Heart left ventricle (tissue), 16 donors: ENCODE measurements at regions not wholly inside any gene's neighbourhood (a gene's known extent, or its start where the extent isn't known, plus 50 kb on each side); places are given as distances from the start of the nearest gene placed in this dataset.

ENCODE experiments used
- ATAC-seq, 4 donors: fragments of 200-7000 bp; cut with Tn5 transposase; one replicate each; pipeline ENCODE4 v1.9.1; 2020 to 2022; ENCODE audit warnings: moderate library complexity in 4 of 4, mild to moderate bottlenecking in 3 of 4, moderate number of reproducible peaks in 1 of 4
- DNase-seq, 5 donors: peaks; one replicate each; pipeline ENCODE4 v3.0.0-alpha.2; 2020
- H3K27ac ChIP-seq, 12 donors: fragments of 200-600 bp; sonication (generic) in 4 of 12; one replicate each; pipeline versions ENCODE4 v1.5.0 to v1.8.0; 2016 to 2022; ENCODE audit warnings: mild to moderate bottlenecking in 2 of 12
- H3K27me3 ChIP-seq, 9 donors: fragments of 200-600 bp; sonication (generic) in 2 of 9; one replicate each; pipeline versions ENCODE4 v1.5.1 to v1.8.0; 2016 to 2022; ENCODE audit warnings: mild to moderate bottlenecking in 3 of 9
- H3K36me3 ChIP-seq, 9 donors: fragments of 200-600 bp; sonication (generic) in 2 of 9; one replicate each; pipeline versions ENCODE4 v1.5.0 to v1.8.0; 2018 to 2022; ENCODE audit warnings: mild to moderate bottlenecking in 2 of 9
- H3K4me1 ChIP-seq, 12 donors: fragments of 200-600 bp; sonication (generic) in 4 of 12; one replicate each; pipeline versions ENCODE4 v1.5.0 to v1.8.0; 2016 to 2022; ENCODE audit warnings: mild to moderate bottlenecking in 3 of 12
- H3K4me3 ChIP-seq, 12 donors: fragments of 200-600 bp; sonication (generic) in 4 of 12; one replicate each; pipeline versions ENCODE4 v1.5.0 to v1.8.0; 2017 to 2022; ENCODE audit warnings: mild to moderate bottlenecking in 9 of 12, moderate library complexity in 4 of 12
- H3K9me3 ChIP-seq, 12 donors: fragments of 200-600 bp; sonication (generic) in 4 of 12; one replicate each; pipeline versions ENCODE4 v1.5.0 to v1.8.0; 2016 to 2022; ENCODE audit warnings: mild to moderate bottlenecking in 1 of 12
- POLR2A ChIP-seq, 2 donors: fragments of 450-650 bp; IDR thresholded peaks; one replicate each; pipeline ENCODE4 v1.6.1; 2017; ENCODE audit warnings: antibody characterized with exemption in 2 of 2, mild to moderate bottlenecking in 2 of 2, moderate library complexity in 2 of 2
- WGBS, 4 donors: extraction: QIAGEN DNeasy Blood & Tissue Kit in 2 of 4; methylation state at CpG; one replicate each; pipeline versions ENCODE4 v1.1.5 to v1.1.7; 2013 to 2018; 5-methylcytosine and 5-hydroxymethylcytosine counted together
- intact Hi-C, 10 donors: fragments of 100-400 bp; cut with DNase I; formaldehyde crosslinking; loops; one replicate each; pipeline versions ENCODE4 v1.11.1 to v1.14.2; 2022
- TF ChIP-seq, protein P1 (sequence below), 12 donors: fragments of 200-600 bp; sonication (generic) in 4 of 12; IDR thresholded peaks; one replicate each; pipeline versions ENCODE4 v1.5.0 to v1.8.0; 2018 to 2022; ENCODE audit warnings: antibody characterized with exemption in 12 of 12, mild to moderate bottlenecking in 5 of 12
- donor health status: ischemic (EF 13 %, LVEDD 7.1; RV severe dilation, severe dysfunction).
- donor health status: healthy with polysubstance abuse.
- donor health status: DM: no; HTN: yes; CAD: no.
- donor health status: DM: no; HTN: no; CAD: no.
- donor health status: ischemic (EF 25% LVEDD 6.9; RV normal size, moderate dysfunction).
- donor health status: ischemic (EF 25% LVEDD 5.7; RV mildly dilated, moderate dysfunction).
- donor health status: healthy.
- donor health status: DM: yes; HTN: yes; CAD: no.
- donor health status: ischemic (EF 35%, LVEDD 5.7; RV mildly dilated, moderate dysfunction).
- donor health status: nonischemic (EF 11% LVEDD 7.7; RV severe dilation, severe dysfunction).
- donor health status: DM: yes; HTN: yes; CAD: no.
- donor health status: PGD.
- donor health status: ischemic (EF 29% LVEDD 5.4; RV normal size, mild dysfunction).
- donor health status: nonischemic (EF 23%, LVEDD 6.1; RV moderate dilation, normal function).

DNA sequence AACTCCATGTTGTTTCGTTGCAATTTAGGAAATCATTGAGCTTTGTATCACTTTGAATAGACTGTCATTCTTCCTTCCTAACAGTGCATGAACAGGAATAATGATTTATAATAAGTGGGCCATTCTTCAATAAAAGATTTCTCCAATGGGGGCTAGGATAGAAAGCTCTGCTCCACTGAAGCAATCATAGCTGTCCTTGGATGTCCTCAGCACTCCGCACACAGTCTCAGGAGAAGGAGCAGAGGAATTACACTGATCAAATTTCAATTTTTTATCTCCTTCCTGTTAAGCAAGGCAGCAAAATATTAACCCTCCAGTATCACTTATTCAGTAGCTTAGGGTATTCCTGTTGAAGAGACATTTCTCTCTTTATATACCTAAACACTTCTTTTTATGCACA is 532.7 kb upstream of the ST8SIA4 start:
- Histone ChIP-seq H3K4me3 (no peak overlapping the region), H3K4me1 (no peaks in the 10 kb centered on the region), H3K36me3 (no peaks in the 10 kb centered on the region), H3K9me3 (peaks cover 0 to under 1% (median 0%) of the 10 kb centered on the region in 12 donors), H3K27ac (no peak overlapping the region), H3K27me3 (no peaks in the 10 kb centered on the region)
- DNase-seq (no peak), ATAC-seq (no peak)
- intact Hi-C loops: no loop called here
- no peak for TF ChIP-seq POLR2A (IDR thresholded peaks at IDR 0.05)
- TF ChIP-seq, protein P1, sequence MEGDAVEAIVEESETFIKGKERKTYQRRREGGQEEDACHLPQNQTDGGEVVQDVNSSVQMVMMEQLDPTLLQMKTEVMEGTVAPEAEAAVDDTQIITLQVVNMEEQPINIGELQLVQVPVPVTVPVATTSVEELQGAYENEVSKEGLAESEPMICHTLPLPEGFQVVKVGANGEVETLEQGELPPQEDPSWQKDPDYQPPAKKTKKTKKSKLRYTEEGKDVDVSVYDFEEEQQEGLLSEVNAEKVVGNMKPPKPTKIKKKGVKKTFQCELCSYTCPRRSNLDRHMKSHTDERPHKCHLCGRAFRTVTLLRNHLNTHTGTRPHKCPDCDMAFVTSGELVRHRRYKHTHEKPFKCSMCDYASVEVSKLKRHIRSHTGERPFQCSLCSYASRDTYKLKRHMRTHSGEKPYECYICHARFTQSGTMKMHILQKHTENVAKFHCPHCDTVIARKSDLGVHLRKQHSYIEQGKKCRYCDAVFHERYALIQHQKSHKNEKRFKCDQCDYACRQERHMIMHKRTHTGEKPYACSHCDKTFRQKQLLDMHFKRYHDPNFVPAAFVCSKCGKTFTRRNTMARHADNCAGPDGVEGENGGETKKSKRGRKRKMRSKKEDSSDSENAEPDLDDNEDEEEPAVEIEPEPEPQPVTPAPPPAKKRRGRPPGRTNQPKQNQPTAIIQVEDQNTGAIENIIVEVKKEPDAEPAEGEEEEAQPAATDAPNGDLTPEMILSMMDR (IDR thresholded peaks at IDR 0.05): no peak
- 30 to 48% (median 43%) methylated on average over 2 of the region's 2 CpGs for WGBS, 4 donors

GRCh38 chr5:101431201-101431600 is 528.1 kb upstream of the ST8SIA4 start:
- DNase-seq (no peak), ATAC-seq (no peak)
- Histone ChIP-seq H3K9me3 (peaks cover 0 to 5% (median 0%) of the 10 kb centered on the region in 12 donors), H3K36me3 (no peaks in the 10 kb centered on the region), H3K27ac (no peak overlapping the region), H3K27me3 (no peaks in the 10 kb centered on the region), H3K4me3 (no peak overlapping the region), H3K4me1 (no peaks in the 10 kb centered on the region)
- 23 to 37% (median 33%) methylated on average over 1 of the region's 1 CpG for WGBS, 4 donors
- no peak for TF ChIP-seq POLR2A (IDR thresholded peaks at IDR 0.05)
- TF ChIP-seq, protein P1 (IDR thresholded peaks at IDR 0.05): no peak
- intact Hi-C loops: no loop called here

DNA sequence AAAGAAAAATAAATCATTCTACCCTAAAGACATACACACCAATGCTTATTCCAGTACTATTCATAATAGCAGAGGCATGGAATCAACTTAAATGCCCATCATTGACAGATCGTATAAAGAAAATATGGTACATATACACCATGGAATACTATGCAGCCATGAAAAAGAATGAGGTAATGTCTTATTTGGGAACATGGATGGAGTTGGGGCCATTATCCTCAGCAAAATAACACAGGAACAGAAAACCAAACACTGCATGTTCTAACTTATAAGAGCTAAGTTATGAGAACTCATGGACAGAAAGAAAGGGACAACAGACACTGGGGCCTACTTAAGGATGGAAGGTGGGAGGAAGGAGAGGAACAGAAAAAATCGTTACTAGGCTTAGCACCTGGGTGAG is 527.5 kb upstream of the ST8SIA4 start:
- WGBS, 4 donors: 80 to 89% (median 86%) methylated on average over 2 of the region's 2 CpGs
- intact Hi-C loops: no loop called here
- Histone ChIP-seq H3K27me3 (no peaks in the 10 kb centered on the region), H3K27ac (no peak overlapping the region), H3K9me3 (peaks cover 0 to 5% (median 0%) of the 10 kb centered on the region in 12 donors), H3K4me1 (no peaks in the 10 kb centered on the region), H3K36me3 (no peaks in the 10 kb centered on the region), H3K4me3 (no peak overlapping the region)
- TF ChIP-seq, protein P1 (IDR thresholded peaks at IDR 0.05): no peak
- TF ChIP-seq POLR2A (IDR thresholded peaks at IDR 0.05): no peak
- no peak for ATAC-seq
- no peak for DNase-seq

GRCh38 chr5:101429241-101429640 is 526.2 kb upstream of the ST8SIA4 start:
- DNase-seq (no peak), ATAC-seq (no peak)
- Histone ChIP-seq H3K27ac (no peak overlapping the region), H3K9me3 (peaks cover 0 to 5% (median 0%) of the 10 kb centered on the region in 12 donors), H3K36me3 (no peaks in the 10 kb centered on the region), H3K4me3 (no peak overlapping the region), H3K27me3 (no peaks in the 10 kb centered on the region), H3K4me1 (no peaks in the 10 kb centered on the region)
- TF ChIP-seq, protein P1 (IDR thresholded peaks at IDR 0.05): no peak
- TF ChIP-seq POLR2A (IDR thresholded peaks at IDR 0.05): no peak
- 55 to 75% (median 63%) methylated on average over 1 of the region's 1 CpG for WGBS, 4 donors
- intact Hi-C loops: no loop called here
